Spleen (tissue), 11 donors: ENCODE measurements at regions not wholly inside any gene's neighbourhood (a gene's known extent, or its start where the extent isn't known, plus 50 kb on each side); places are given as distances from the start of the nearest gene placed in this dataset.

ENCODE experiments used
- DNase-seq: peaks from one replicate; pipeline ENCODE4 v3.0.0-alpha.2; 2020
- H3K27ac ChIP-seq, 8 donors: fragments of 200-600 bp; sonication (generic) in 7 of 8; 1 replicate in 4 of 8; 2 replicates in 4 of 8; pipeline versions ENCODE4 v1.5.0 to v1.8.0; 2016 to 2021; ENCODE audit warnings: inconsistent platforms in 4 of 8, mild to moderate bottlenecking in 4 of 8, moderate library complexity in 1 of 8
- H3K27me3 ChIP-seq, 7 donors: fragments of 200-600 bp; sonication (generic) in 6 of 7; replicated peaks in 1 of 7; 1 replicate in 4 of 7; 2 replicates in 3 of 7; pipeline versions ENCODE4 v1.5.0 to v1.8.0; 2016 to 2021; ENCODE audit warnings: inconsistent platforms in 3 of 7, mild to moderate bottlenecking in 1 of 7
- H3K36me3 ChIP-seq, 6 donors: fragments of 200-600 bp; sonication (generic) in 5 of 6; 1 replicate in 4 of 6; 2 replicates in 2 of 6; pipeline versions ENCODE4 v1.5.0 to v1.8.0; 2016 to 2021; ENCODE audit warnings: inconsistent platforms in 2 of 6
- H3K4me1 ChIP-seq, 6 donors: fragments of 200-600 bp; sonication (generic) in 5 of 6; 1 replicate in 3 of 6; 2 replicates in 3 of 6; pipeline versions ENCODE4 v1.5.0 to v1.8.0; 2016 to 2021; ENCODE audit warnings: inconsistent platforms in 3 of 6
- H3K4me3 ChIP-seq, 8 donors: fragments of 200-600 bp; sonication (generic) in 7 of 8; 1 replicate in 4 of 8; 2 replicates in 4 of 8; pipeline versions ENCODE4 v1.5.0 to v1.8.0; 2016 to 2021; ENCODE audit warnings: inconsistent platforms in 4 of 8, mild to moderate bottlenecking in 4 of 8, moderate library complexity in 2 of 8
- H3K9me3 ChIP-seq, 8 donors: fragments of 200-600 bp; sonication (generic) in 7 of 8; 1 replicate in 4 of 8; 2 replicates in 4 of 8; pipeline versions ENCODE4 v1.5.0 to v1.8.0; 2016 to 2021; ENCODE audit warnings: inconsistent platforms in 4 of 8
- CTCF ChIP-seq, 11 experiments: fragments of 200-600 bp in 7 of 11; fragments of 450-650 bp in 4 of 11; sonication (generic) in 4 of 11; IDR thresholded peaks in 8 of 11; conservative IDR thresholded peaks in 3 of 11; 1 replicate in 7 of 11; 2 replicates in 4 of 11; pipeline versions ENCODE4 v1.4.0 to v1.8.0; 2016 to 2021; ENCODE audit warnings: antibody characterized with exemption in 11 of 11, inconsistent platforms in 4 of 11, mild to moderate bottlenecking in 1 of 11
- POLR2A ChIP-seq, 3 donors: fragments of 450-650 bp; IDR thresholded peaks; one replicate each; pipeline ENCODE4 v1.5.1; 2017; ENCODE audit warnings: antibody characterized with exemption in 3 of 3, mild to moderate bottlenecking in 1 of 3
- POLR2AphosphoS5 ChIP-seq, 3 donors: sonication (generic); formaldehyde crosslinking; IDR thresholded peaks; one replicate each; pipeline ENCODE4 v1.5.1; 2017; ENCODE audit warnings: antibody characterized with exemption in 3 of 3
- WGBS, 5 donors: extraction: QIAGEN DNeasy Blood & Tissue Kit in 3 of 5; methylation state at CpG; one replicate each; pipeline versions ENCODE4 v1.1.5 to v1.1.7; 2013 to 2018; 5-methylcytosine and 5-hydroxymethylcytosine counted together
- intact Hi-C: fragments of 100-400 bp; cut with DNase I; formaldehyde crosslinking; loops from one replicate; pipeline ENCODE4 v1.15.0; 2023; ENCODE audit warnings: low total_unique reads
- donor health status: healthy with polysubstance abuse.
- donor health status: DM: no; HTN: no; CAD: no; lungs with moderate emphysema.
- donor health status: DM: no; HTN: no; CAD: no.
- donor health status: Bipolar disorder and iron deficiency.
- donor health status: healthy.
- donor health status: DM: no; HTN: no; CAD: no.
- donor health status: DM: yes; HTN: yes; CAD: no.

- DNase-seq: no peak
- Histone ChIP-seq H3K27me3 (peaks cover 0 to 5% (median 0%) of the 10 kb centered on the region in 7 donors), H3K27ac (no peak overlapping the region), H3K4me1 (peaks cover 0 to 11% (median 5%) of the 10 kb centered on the region in 6 donors), H3K36me3 (no peaks in the 10 kb centered on the region), H3K4me3 (no peak overlapping the region), H3K9me3 (peaks cover 0 to 11% (median 9%) of the 10 kb centered on the region in 8 donors)
- TF ChIP-seq POLR2A (IDR thresholded peaks at IDR 0.05) (no peak), POLR2AphosphoS5 (IDR thresholded peaks at IDR 0.05) (no peak), CTCF (IDR thresholded peaks at IDR 0.05 in 8 of 11, conservative IDR thresholded peaks at IDR 0.05 in 3 of 11) (no peak)
- intact Hi-C loops: no loop called here
- WGBS, 5 donors: 83 to 95% (median 88%) methylated on average over 6 of the region's 6 CpGs
Measured at GRCh38 chr4:153040677-153041076, 104.6 kb downstream of the FHDC1 start.

DNA sequence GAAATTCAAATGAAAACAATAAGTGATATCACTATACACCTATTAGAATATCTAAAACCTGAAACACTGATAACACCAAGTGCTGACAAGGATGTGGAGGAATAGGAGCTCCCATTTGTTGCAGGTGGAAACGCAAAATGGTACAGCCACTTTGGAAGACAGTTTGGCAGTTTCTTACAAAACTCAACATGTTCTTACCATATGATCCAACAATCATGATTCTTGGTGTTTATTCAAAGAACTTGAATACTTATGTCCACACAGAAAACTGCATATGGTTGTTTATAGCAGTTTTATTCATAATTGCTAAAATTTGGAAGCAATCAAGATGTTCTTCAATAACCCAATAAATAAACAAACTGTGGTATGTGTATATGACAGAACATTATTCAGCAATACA, 107.9 kb downstream of the FHDC1 start:
- intact Hi-C loops: no loop called here
- H3K4me1 ChIP-seq: peaks cover 0 to 11% (median 2%) of the 10 kb centered on the region in 6 donors
- H3K36me3 ChIP-seq: no peaks in the 10 kb centered on the region
- TF ChIP-seq CTCF (IDR thresholded peaks at IDR 0.05 in 8 of 11, conservative IDR thresholded peaks at IDR 0.05 in 3 of 11): no peak
- no peak for TF ChIP-seq POLR2A (IDR thresholded peaks at IDR 0.05)
- no peak for TF ChIP-seq POLR2AphosphoS5 (IDR thresholded peaks at IDR 0.05)
- H3K4me3 ChIP-seq: no peak overlapping the region
- peaks cover 0 to 2% (median 0%) of the 10 kb centered on the region in 7 donors for H3K27me3 ChIP-seq
- WGBS, 5 donors: 95 to 100% (median 100%) methylated on average over 1 of the region's 1 CpG
- peaks cover 0 to 11% (median 9%) of the 10 kb centered on the region in 8 donors for H3K9me3 ChIP-seq
- no peak overlapping the region for H3K27ac ChIP-seq
- DNase-seq: no peak

DNA sequence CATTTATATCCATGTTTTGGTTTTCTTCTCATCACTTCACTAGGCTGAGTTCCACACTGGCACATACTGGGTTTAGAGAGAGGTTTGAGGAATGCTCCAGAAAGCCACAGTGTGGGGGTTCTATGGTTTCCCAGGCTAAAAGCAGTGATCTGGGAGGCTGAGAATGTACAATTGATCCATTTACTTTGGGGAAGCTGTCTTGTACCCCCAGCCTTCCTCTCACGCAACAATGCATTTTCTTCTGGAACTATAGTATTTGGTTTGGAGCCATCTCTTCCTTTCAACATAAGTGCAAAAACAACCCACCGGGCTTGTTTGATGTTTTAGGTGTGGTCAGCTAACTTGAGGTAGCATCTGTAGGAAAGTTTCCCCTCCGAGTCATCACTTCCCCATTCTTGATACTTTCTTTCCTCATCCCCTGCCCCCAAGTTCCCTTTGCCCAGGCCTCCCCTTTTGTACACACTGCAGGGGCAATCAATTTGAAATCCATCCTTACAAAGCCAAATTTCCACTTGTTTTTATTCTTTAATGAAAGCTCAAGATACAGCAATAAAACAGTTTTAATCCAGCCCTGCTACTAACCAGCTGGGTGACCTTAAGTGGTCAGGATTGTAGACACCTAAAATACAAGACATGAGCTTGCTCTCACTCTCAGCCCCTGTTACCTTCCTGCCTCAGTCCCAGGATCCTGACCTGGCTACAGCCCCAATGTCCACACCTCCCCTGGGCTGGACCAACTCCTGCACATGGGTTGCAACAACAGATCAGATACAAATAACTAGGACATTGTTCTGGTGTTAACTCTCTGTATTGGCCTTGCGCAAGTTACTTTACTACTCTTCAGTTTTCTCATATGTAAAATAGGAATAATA, 109.2 kb downstream of the FHDC1 start:
- Histone ChIP-seq H3K27me3 (no peaks in the 10 kb centered on the region), H3K27ac (peak overlapping the region in 1 of 8 donors; percentile 56), H3K36me3 (no peaks in the 10 kb centered on the region), H3K4me3 (no peak overlapping the region), H3K4me1 (peaks cover 0 to 11% (median 2%) of the 10 kb centered on the region in 6 donors), H3K9me3 (peaks cover 0 to 11% (median 7%) of the 10 kb centered on the region in 8 donors)
- DNase-seq: no peak
- intact Hi-C loops: no loop called here
- TF ChIP-seq POLR2AphosphoS5 (IDR thresholded peaks at IDR 0.05) (no peak), CTCF (IDR thresholded peaks at IDR 0.05 in 8 of 11, conservative IDR thresholded peaks at IDR 0.05 in 3 of 11) (no peak), POLR2A (IDR thresholded peaks at IDR 0.05) (no peak)
- WGBS, 5 donors: 41 to 60% (median 51%) methylated on average over 4 of the region's 4 CpGs

DNA sequence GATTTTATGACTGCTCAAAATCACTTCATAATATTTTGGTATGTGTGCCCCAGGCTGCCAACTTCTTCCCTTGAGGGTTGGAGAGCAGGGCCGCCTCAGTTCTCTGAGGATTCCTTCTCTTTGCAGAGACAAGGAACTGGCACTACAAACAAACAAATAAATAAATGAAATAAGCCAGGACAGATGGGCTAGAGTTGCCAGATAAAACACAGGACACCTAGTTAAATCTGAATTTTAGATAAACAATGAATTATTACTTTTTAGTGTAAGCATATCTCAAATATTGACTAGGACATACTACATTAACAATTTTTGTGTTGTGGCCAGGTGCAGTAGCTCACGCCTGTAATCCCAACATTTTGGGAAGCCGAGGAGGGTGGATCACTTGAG, 122.5 kb downstream of the FHDC1 start:
- H3K27me3 ChIP-seq: peaks cover 0 to 15% (median 0%) of the 10 kb centered on the region in 7 donors
- TF ChIP-seq POLR2A (IDR thresholded peaks at IDR 0.05) (no peak), CTCF (IDR thresholded peaks at IDR 0.05 in 8 of 11, conservative IDR thresholded peaks at IDR 0.05 in 3 of 11) (no peak), POLR2AphosphoS5 (IDR thresholded peaks at IDR 0.05) (no peak)
- H3K9me3 ChIP-seq: no peaks in the 10 kb centered on the region
- WGBS, 5 donors: 85 to 98% (median 94%) methylated on average over 3 of the region's 3 CpGs
- DNase-seq: no peak
- H3K4me3 ChIP-seq: no peak overlapping the region
- H3K4me1 ChIP-seq: no peaks in the 10 kb centered on the region
- no peaks in the 10 kb centered on the region for H3K36me3 ChIP-seq
- intact Hi-C loops: no loop called here
- H3K27ac ChIP-seq: no peak overlapping the region
